T-helper 17 cell (primary cell): ENCODE measurements at regions not wholly inside any gene's neighbourhood (a gene's known extent, or its start where the extent isn't known, plus 50 kb on each side); places are given as distances from the start of the nearest gene placed in this dataset.

ENCODE experiments used
- ATAC-seq: fragments of 150-1000 bp; cut with Tn5 transposase; 2 replicates; pipeline ENCODE4 v1.10.0; 2021; ENCODE audit warnings: mild to moderate bottlenecking, moderate library complexity
- DNase-seq, 3 donors: peaks; one replicate each; pipeline versions ENCODE4 v3.0.0 to v3.0.0-alpha.2; 2020 to 2021
- H3K9me3 ChIP-seq: one replicate; pipeline ENCODE4 v1.7.0; 2013; ENCODE audit warnings: low read length, mild to moderate bottlenecking; ENCODE audit not compliant: control insufficient read depth, poor library complexity, severe bottlenecking
- H3K27ac Mint-ChIP-seq: one replicate; pipeline ENCODE4 v1.8.0; 2022; ENCODE audit warnings: mild to moderate bottlenecking, moderate library complexity, mixed read lengths
- H3K27me3 Mint-ChIP-seq: one replicate; pipeline ENCODE4 v1.8.0; 2022; ENCODE audit warnings: mixed read lengths
- H3K36me3 Mint-ChIP-seq: one replicate; pipeline ENCODE4 v1.8.0; 2022; ENCODE audit warnings: low read depth, mixed read lengths
- H3K4me1 Mint-ChIP-seq: one replicate; pipeline ENCODE4 v1.8.0; 2022; ENCODE audit warnings: mild to moderate bottlenecking, mixed read lengths
- H3K4me3 Mint-ChIP-seq: one replicate; pipeline ENCODE4 v1.8.0; 2022; ENCODE audit warnings: mild to moderate bottlenecking, moderate library complexity, mixed read lengths

- no peak overlapping the region for H3K27ac Mint-ChIP-seq
- H3K4me3 Mint-ChIP-seq = no peak overlapping the region
These were observed 708.1 kb downstream of the MRPL39 start for GRCh38 chr21:24899138-24899537.

GRCh38 chr21:24897883-24898282, 709.4 kb downstream of the MRPL39 start:
- H3K4me3 Mint-ChIP-seq = no peak overlapping the region
- ATAC-seq = no peak
- no peaks in the 10 kb centered on the region for H3K27me3 Mint-ChIP-seq

More at GRCh38 chr21:24899138-24899537, 708.1 kb downstream of the MRPL39 start:
- no peak for ATAC-seq
- Mint-ChIP-seq H3K36me3 (no peaks in the 10 kb centered on the region), H3K27me3 (no peaks in the 10 kb centered on the region), H3K4me1 (no peaks in the 10 kb centered on the region)
- H3K9me3 ChIP-seq = no peaks in the 10 kb centered on the region
- DNase-seq = no peak

GRCh38 chr21:24896735-24897124, 710.6 kb downstream of the MRPL39 start:
- ATAC-seq = no peak
- no peak for DNase-seq
- H3K4me3 Mint-ChIP-seq = no peak overlapping the region
- no peak overlapping the region for H3K27ac Mint-ChIP-seq
- H3K9me3 ChIP-seq = no peaks in the 10 kb centered on the region
- no peaks in the 10 kb centered on the region for H3K27me3 Mint-ChIP-seq
- no peaks in the 10 kb centered on the region for H3K36me3 Mint-ChIP-seq
- H3K4me1 Mint-ChIP-seq = no peaks in the 10 kb centered on the region

More at GRCh38 chr21:24897883-24898282, 709.4 kb downstream of the MRPL39 start:
- H3K4me1 Mint-ChIP-seq = no peaks in the 10 kb centered on the region
- H3K9me3 ChIP-seq = no peaks in the 10 kb centered on the region
- H3K36me3 Mint-ChIP-seq = no peaks in the 10 kb centered on the region
- DNase-seq = no peak
- no peak overlapping the region for H3K27ac Mint-ChIP-seq

- H3K4me1 Mint-ChIP-seq = no peaks in the 10 kb centered on the region
- no peaks in the 10 kb centered on the region for H3K36me3 Mint-ChIP-seq
- H3K27ac Mint-ChIP-seq = no peak overlapping the region
- ATAC-seq (no peak), DNase-seq (no peak)
- H3K27me3 Mint-ChIP-seq = no peaks in the 10 kb centered on the region
- H3K4me3 Mint-ChIP-seq = no peak overlapping the region
- no peaks in the 10 kb centered on the region for H3K9me3 ChIP-seq
These were observed 711.2 kb downstream of the MRPL39 start for GRCh38 chr21:24895885-24896734.

GRCh38 chr21:24894324-24894723, 713.0 kb downstream of the MRPL39 start:
- no peak overlapping the region for H3K27ac Mint-ChIP-seq
- H3K36me3 Mint-ChIP-seq = no peaks in the 10 kb centered on the region
- ATAC-seq (no peak), DNase-seq (no peak)
- no peak overlapping the region for H3K4me3 Mint-ChIP-seq
- H3K4me1 Mint-ChIP-seq = no peaks in the 10 kb centered on the region
- H3K27me3 Mint-ChIP-seq = no peaks in the 10 kb centered on the region
- no peaks in the 10 kb centered on the region for H3K9me3 ChIP-seq

GRCh38 chr21:24890021-24890420, 717.3 kb downstream of the MRPL39 start:
- Mint-ChIP-seq H3K4me1 (no peaks in the 10 kb centered on the region), H3K27me3 (no peaks in the 10 kb centered on the region), H3K36me3 (no peaks in the 10 kb centered on the region), H3K27ac (no peak overlapping the region), H3K4me3 (no peak overlapping the region)
- ATAC-seq (no peak), DNase-seq (no peak)
- H3K9me3 ChIP-seq = no peaks in the 10 kb centered on the region

- H3K9me3 ChIP-seq = peaks cover 4% of the 10 kb centered on the region
- H3K36me3 Mint-ChIP-seq = no peaks in the 10 kb centered on the region
- ATAC-seq (no peak), DNase-seq (no peak)
- H3K27ac Mint-ChIP-seq = no peak overlapping the region
- no peak overlapping the region for H3K4me3 Mint-ChIP-seq
- H3K4me1 Mint-ChIP-seq = no peaks in the 10 kb centered on the region
- H3K27me3 Mint-ChIP-seq = no peaks in the 10 kb centered on the region
These were observed 725.8 kb downstream of the MRPL39 start for GRCh38 chr21:24881506-24881905.

- Mint-ChIP-seq H3K36me3 (no peaks in the 10 kb centered on the region), H3K4me3 (no peak overlapping the region), H3K4me1 (no peaks in the 10 kb centered on the region), H3K27ac (no peak overlapping the region), H3K27me3 (no peaks in the 10 kb centered on the region)
- H3K9me3 ChIP-seq = no peaks in the 10 kb centered on the region
- DNase-seq = no peak
- ATAC-seq = no peak
These were observed 736.6 kb downstream of the MRPL39 start for GRCh38 chr21:24870633-24871032.

- Mint-ChIP-seq H3K27ac (no peak overlapping the region), H3K4me1 (no peaks in the 10 kb centered on the region), H3K4me3 (no peak overlapping the region), H3K27me3 (no peaks in the 10 kb centered on the region), H3K36me3 (no peaks in the 10 kb centered on the region)
- H3K9me3 ChIP-seq = no peaks in the 10 kb centered on the region
- DNase-seq (no peak), ATAC-seq (no peak)
These were observed 737.4 kb downstream of the MRPL39 start for GRCh38 chr21:24869862-24870261.

- H3K27ac Mint-ChIP-seq = no peak overlapping the region
- no peaks in the 10 kb centered on the region for H3K4me1 Mint-ChIP-seq
- DNase-seq (no peak), ATAC-seq (no peak)
- H3K27me3 Mint-ChIP-seq = no peaks in the 10 kb centered on the region
- H3K4me3 Mint-ChIP-seq = no peak overlapping the region
- H3K36me3 Mint-ChIP-seq = no peaks in the 10 kb centered on the region
- H3K9me3 ChIP-seq = no peaks in the 10 kb centered on the region
These were observed 739.2 kb downstream of the MRPL39 start for GRCh38 chr21:24868117-24868516.

GRCh38 chr21:24861471-24861870, 745.8 kb downstream of the MRPL39 start:
- Mint-ChIP-seq H3K27ac (no peak overlapping the region), H3K36me3 (no peaks in the 10 kb centered on the region), H3K4me3 (no peak overlapping the region), H3K27me3 (no peaks in the 10 kb centered on the region), H3K4me1 (no peaks in the 10 kb centered on the region)
- DNase-seq (no peak), ATAC-seq (no peak)
- H3K9me3 ChIP-seq = no peaks in the 10 kb centered on the region

- no peaks in the 10 kb centered on the region for H3K27me3 Mint-ChIP-seq
- ATAC-seq (no peak), DNase-seq (no peak)
- H3K9me3 ChIP-seq = no peaks in the 10 kb centered on the region
- H3K36me3 Mint-ChIP-seq = no peaks in the 10 kb centered on the region
- no peak overlapping the region for H3K4me3 Mint-ChIP-seq
- H3K4me1 Mint-ChIP-seq = no peaks in the 10 kb centered on the region
- no peak overlapping the region for H3K27ac Mint-ChIP-seq
These were observed 751.0 kb downstream of the MRPL39 start for GRCh38 chr21:24856326-24856725.

- H3K27me3 Mint-ChIP-seq = no peaks in the 10 kb centered on the region
These were observed 754.6 kb downstream of the MRPL39 start for GRCh38 chr21:24852610-24853195.

GRCh38 chr21:24850121-24850520, 757.2 kb downstream of the MRPL39 start:
- H3K36me3 Mint-ChIP-seq = no peaks in the 10 kb centered on the region

More at GRCh38 chr21:24852610-24853195, 754.6 kb downstream of the MRPL39 start:
- no peak for DNase-seq
- H3K4me3 Mint-ChIP-seq = no peak overlapping the region
- no peak for ATAC-seq
- H3K4me1 Mint-ChIP-seq = no peaks in the 10 kb centered on the region
- no peaks in the 10 kb centered on the region for H3K9me3 ChIP-seq
- H3K27ac Mint-ChIP-seq = no peak overlapping the region
- H3K36me3 Mint-ChIP-seq = no peaks in the 10 kb centered on the region

More at GRCh38 chr21:24850121-24850520, 757.2 kb downstream of the MRPL39 start:
- H3K9me3 ChIP-seq = no peaks in the 10 kb centered on the region
- H3K4me1 Mint-ChIP-seq = no peaks in the 10 kb centered on the region
- DNase-seq (no peak), ATAC-seq (no peak)
- no peak overlapping the region for H3K4me3 Mint-ChIP-seq
- no peak overlapping the region for H3K27ac Mint-ChIP-seq
- H3K27me3 Mint-ChIP-seq = no peaks in the 10 kb centered on the region
